Esophagus squamous epithelium (tissue), 4 donors: ENCODE measurements at regions not wholly inside any gene's neighbourhood (a gene's known extent, or its start where the extent isn't known, plus 50 kb on each side); places are given as distances from the start of the nearest gene placed in this dataset.

Experiments used
- POLR2A ChIP-seq, 4 donors: fragments of 450-650 bp; IDR thresholded peaks; one replicate each; pipeline ENCODE4 v1.6.1; 2017; ENCODE audit warnings: antibody characterized with exemption in 4 of 4, mild to moderate bottlenecking in 4 of 4, moderate library complexity in 3 of 4
- TF ChIP-seq, protein P1 (sequence below), 6 experiments: fragments of 450-650 bp in 4 of 6; fragments of 200-600 bp in 2 of 6; sonication (generic) in 2 of 6; IDR thresholded peaks; one replicate each; pipeline ENCODE4 v1.5.1; 2016 to 2019; ENCODE audit warnings: antibody characterized with exemption in 6 of 6, mild to moderate bottlenecking in 4 of 6, moderate library complexity in 4 of 6

DNA sequence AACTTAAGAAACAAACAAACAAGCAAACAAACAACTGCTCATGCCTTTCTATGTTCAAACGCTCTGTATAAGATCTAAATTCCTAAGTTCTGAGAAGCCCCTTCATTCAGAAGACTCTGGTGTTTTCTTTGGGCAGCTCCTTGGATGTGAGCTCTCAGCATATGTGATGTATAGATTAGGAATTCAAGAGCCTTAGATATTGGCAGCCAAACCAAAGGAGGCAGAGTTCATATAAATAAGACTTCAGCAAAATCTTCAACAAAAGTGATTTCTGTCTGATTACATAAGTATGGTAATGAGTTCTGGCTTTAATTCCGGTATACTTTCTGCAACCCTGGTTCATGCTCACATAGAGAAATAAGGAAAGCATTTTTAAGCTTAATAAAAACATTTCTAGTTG lies 145.6 kb downstream of the DYRK2 start:
- TF ChIP-seq, protein P1, sequence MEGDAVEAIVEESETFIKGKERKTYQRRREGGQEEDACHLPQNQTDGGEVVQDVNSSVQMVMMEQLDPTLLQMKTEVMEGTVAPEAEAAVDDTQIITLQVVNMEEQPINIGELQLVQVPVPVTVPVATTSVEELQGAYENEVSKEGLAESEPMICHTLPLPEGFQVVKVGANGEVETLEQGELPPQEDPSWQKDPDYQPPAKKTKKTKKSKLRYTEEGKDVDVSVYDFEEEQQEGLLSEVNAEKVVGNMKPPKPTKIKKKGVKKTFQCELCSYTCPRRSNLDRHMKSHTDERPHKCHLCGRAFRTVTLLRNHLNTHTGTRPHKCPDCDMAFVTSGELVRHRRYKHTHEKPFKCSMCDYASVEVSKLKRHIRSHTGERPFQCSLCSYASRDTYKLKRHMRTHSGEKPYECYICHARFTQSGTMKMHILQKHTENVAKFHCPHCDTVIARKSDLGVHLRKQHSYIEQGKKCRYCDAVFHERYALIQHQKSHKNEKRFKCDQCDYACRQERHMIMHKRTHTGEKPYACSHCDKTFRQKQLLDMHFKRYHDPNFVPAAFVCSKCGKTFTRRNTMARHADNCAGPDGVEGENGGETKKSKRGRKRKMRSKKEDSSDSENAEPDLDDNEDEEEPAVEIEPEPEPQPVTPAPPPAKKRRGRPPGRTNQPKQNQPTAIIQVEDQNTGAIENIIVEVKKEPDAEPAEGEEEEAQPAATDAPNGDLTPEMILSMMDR (IDR thresholded peaks at IDR 0.05), result no peak
- no peak for TF ChIP-seq POLR2A (IDR thresholded peaks at IDR 0.05)
